HEK293T (cell line): ENCODE measurements at regions not wholly inside any gene's neighbourhood (a gene's known extent, or its start where the extent isn't known, plus 50 kb on each side); places are given as distances from the start of the nearest gene placed in this dataset.

Experiments used
- CTCF ChIA-PET: fragments of 350-600 bp; formaldehyde crosslinking; extraction: SDS; loops from one replicate; lab custom pipeline; 2021; ENCODE audit warnings: antibody characterized with exemption, inconsistent platforms; lab: Yijun Ruan, JAX
- POLR2A ChIA-PET: fragments of 350-600 bp; formaldehyde crosslinking; extraction: SDS; loops from one replicate; lab custom pipeline; 2020; ENCODE audit warnings: antibody characterized with exemption, inconsistent platforms; lab: Yijun Ruan, JAX
- DNase-seq: peaks from one replicate; pipeline ENCODE4 v3.0.0; 2012; ENCODE audit warnings: mixed read lengths; ENCODE audit errors: extremely low spot score
- ARNT ChIP-seq: fragments of 450-650 bp; IDR thresholded peaks from 2 replicates; pipeline ENCODE4 v1.6.1; 2017; ENCODE audit warnings: mild to moderate bottlenecking
- BHLHE40 ChIP-seq: fragments of 450-650 bp; IDR thresholded peaks from 2 replicates; pipeline ENCODE4 v1.6.1; 2016; ENCODE audit warnings: mild to moderate bottlenecking, moderate library complexity, borderline replicate concordance
- CTBP1 ChIP-seq: fragments of 450-650 bp; IDR thresholded peaks from 2 replicates; pipeline ENCODE4 v1.6.1; 2016; ENCODE audit warnings: borderline replicate concordance
- ELF4 ChIP-seq: fragments of 450-650 bp; IDR thresholded peaks from 2 replicates; pipeline ENCODE4 v1.6.1; 2017; ENCODE audit warnings: antibody characterized with exemption
- FOXA1 ChIP-seq: fragments of 450-650 bp; IDR thresholded peaks from 2 replicates; pipeline ENCODE4 v1.6.1; 2016; ENCODE audit warnings: mild to moderate bottlenecking
- FOXK2 ChIP-seq: fragments of 450-650 bp; IDR thresholded peaks from 2 replicates; pipeline ENCODE4 v1.6.1; 2016; ENCODE audit warnings: mild to moderate bottlenecking
- FOXM1 ChIP-seq: fragments of 450-650 bp; IDR thresholded peaks from 2 replicates; pipeline ENCODE4 v1.6.1; 2017; ENCODE audit warnings: mild to moderate bottlenecking, borderline replicate concordance
- HDGF ChIP-seq: fragments of 450-650 bp; IDR thresholded peaks from 2 replicates; pipeline ENCODE4 v1.6.1; 2017; ENCODE audit warnings: antibody characterized with exemption, borderline replicate concordance
- L3MBTL2 ChIP-seq: fragments of 450-650 bp; conservative IDR thresholded peaks from 2 replicates; pipeline ENCODE4 v1.6.1; 2016; ENCODE audit warnings: mild to moderate bottlenecking
- LEF1 ChIP-seq: fragments of 450-650 bp; IDR thresholded peaks from 2 replicates; pipeline ENCODE4 v1.6.1; 2017; ENCODE audit warnings: mild to moderate bottlenecking, borderline replicate concordance
- NFRKB ChIP-seq: fragments of 450-650 bp; IDR thresholded peaks from 2 replicates; pipeline ENCODE4 v1.6.1; 2016; ENCODE audit warnings: mild to moderate bottlenecking, moderate library complexity
- SP1 ChIP-seq: fragments of 450-650 bp; IDR thresholded peaks from 2 replicates; pipeline ENCODE4 v1.6.1; 2017
- SUZ12 ChIP-seq: fragments of 450-650 bp; IDR thresholded peaks from 2 replicates; pipeline ENCODE4 v1.6.1; 2016; ENCODE audit warnings: mild to moderate bottlenecking
- TARDBP ChIP-seq: fragments of 450-650 bp; IDR thresholded peaks from 2 replicates; pipeline ENCODE4 v1.6.1; 2016
- ZNF384 ChIP-seq: fragments of 450-650 bp; IDR thresholded peaks from 2 replicates; pipeline ENCODE4 v1.6.1; 2016
- TF ChIP-seq, protein P1 (sequence below): fragments of 450-650 bp; IDR thresholded peaks from 2 replicates; pipeline ENCODE4 v1.6.1; 2016

DNA sequence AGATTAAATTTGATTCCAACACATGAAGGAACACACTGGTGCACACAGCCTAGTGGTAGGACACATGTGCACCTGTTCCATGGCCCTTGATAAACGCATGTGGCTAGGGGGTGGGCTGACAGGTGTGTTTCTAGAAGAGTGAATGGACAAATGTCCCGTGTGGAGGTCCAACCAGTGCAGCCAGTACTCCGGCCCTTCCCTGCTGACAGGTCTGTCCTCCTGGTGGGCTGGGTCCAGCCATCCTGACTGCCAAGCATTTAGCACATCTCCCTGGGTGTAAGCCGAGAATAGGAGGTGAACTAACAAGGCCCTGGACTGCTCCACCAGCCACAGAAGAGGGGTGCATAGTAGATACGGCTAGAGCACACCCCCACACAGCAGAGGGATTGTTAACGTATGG, 258.7 kb upstream of the RAB6C start:
- DNase-seq: no peak
- POLR2A ChIA-PET: no interaction called here
- TF ChIP-seq ARNT (no peak), SUZ12 (no peak), BHLHE40 (no peak), ZNF384 (no peak)
- CTCF ChIA-PET: no interaction called here

DNA sequence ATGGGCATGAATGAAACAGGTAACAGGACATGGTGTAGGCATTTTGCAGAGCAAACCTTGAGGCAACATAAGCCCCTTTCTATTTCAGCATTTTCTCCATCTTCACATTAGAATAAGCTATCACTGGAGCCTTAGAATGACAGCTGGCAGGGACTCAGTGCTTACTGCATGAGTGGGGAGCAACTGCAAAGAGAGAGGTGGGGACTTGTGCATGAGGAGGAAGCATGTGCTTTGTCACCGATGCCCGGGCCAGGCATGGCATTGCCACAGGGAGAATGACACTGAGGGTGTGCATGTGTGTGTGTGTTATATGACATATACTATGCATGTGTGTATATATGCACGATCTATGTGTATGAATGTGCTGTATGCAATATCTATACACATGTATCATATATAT, 258.2 kb upstream of the RAB6C start:
- no peak for TF ChIP-seq NFRKB
- TF ChIP-seq BHLHE40: no peak
- no peak for TF ChIP-seq ELF4
- TF ChIP-seq TARDBP: no peak
- TF ChIP-seq FOXK2: no peak
- no peak for DNase-seq
- ChIA-PET CTCF (no interaction called here), POLR2A (no interaction called here)

DNA sequence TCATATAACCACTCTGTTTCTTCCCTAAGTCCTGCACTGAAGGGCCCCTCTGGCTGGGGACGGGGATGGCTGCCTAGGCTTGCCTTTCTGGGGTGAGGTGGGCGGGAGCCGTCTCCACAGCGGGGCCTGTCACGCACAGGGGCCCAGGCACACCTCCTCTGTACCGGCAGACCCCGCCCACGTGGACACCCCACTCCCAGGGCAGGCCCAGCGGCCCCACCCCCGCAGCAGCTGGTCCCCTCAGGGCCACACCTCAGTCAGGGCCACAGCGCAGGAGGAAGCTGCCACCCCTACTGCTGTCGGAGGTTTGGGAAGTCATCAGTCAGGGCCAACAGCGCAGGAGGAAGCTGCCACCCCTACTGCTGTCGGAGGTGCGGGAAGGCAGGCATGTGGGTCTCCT, 257.6 kb upstream of the RAB6C start:
- DNase-seq: no peak
- TF ChIP-seq CTBP1: no peak
- TF ChIP-seq LEF1: no peak
- TF ChIP-seq, protein P1, sequence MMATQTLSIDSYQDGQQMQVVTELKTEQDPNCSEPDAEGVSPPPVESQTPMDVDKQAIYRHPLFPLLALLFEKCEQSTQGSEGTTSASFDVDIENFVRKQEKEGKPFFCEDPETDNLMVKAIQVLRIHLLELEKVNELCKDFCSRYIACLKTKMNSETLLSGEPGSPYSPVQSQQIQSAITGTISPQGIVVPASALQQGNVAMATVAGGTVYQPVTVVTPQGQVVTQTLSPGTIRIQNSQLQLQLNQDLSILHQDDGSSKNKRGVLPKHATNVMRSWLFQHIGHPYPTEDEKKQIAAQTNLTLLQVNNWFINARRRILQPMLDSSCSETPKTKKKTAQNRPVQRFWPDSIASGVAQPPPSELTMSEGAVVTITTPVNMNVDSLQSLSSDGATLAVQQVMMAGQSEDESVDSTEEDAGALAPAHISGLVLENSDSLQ: no peak
- no peak for TF ChIP-seq FOXM1
- TF ChIP-seq HDGF: no peak
- no peak for TF ChIP-seq ELF4
- no peak for TF ChIP-seq ARNT
- TF ChIP-seq TARDBP: no peak
- TF ChIP-seq BHLHE40: no peak
- TF ChIP-seq FOXA1: no peak
- TF ChIP-seq L3MBTL2: no peak
- ChIA-PET POLR2A (no interaction called here), CTCF (no interaction called here)

DNA sequence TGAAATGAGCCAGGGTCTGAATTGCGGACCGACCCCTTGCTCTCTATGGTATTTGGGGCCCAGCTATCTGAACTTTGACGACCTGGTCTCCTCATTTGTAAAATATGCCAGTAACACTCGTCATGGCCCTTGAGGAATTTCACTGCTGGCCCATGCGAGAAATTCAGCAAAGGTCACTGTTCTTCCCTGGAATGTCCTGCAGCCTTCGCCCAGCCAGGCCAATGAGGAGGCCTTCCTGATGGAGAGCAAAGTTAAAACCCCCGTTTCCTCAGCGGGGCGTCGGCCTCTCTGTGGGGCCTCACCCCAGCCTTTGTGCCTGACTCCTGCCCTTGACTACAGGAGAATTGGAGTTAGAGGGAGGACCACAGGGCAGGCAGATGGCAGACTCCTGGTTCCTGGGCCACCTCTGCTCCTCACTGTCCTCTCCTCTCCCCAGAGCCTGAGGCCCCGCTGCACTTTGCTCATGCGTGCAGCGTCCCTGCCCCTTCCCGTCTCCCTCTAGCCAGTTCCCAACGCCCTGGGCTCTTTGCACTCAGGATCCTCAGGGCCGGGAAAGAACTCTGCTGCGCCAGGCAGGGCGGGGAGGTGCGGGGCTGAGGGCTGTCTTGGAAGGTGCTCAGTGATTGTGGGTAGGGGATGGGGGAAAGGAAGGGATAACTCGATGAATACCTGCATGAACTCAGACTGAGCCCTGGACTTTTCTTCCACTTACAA, 257.0 kb upstream of the RAB6C start:
- no peak for TF ChIP-seq HDGF
- no peak for TF ChIP-seq ZNF384
- no peak for TF ChIP-seq L3MBTL2
- TF ChIP-seq BHLHE40: no peak
- TF ChIP-seq ELF4: no peak
- no peak for TF ChIP-seq SP1
- no peak for TF ChIP-seq FOXK2
- no peak for TF ChIP-seq FOXM1
- TF ChIP-seq CTBP1: no peak
- TF ChIP-seq, protein P1: no peak
- no peak for TF ChIP-seq TARDBP
- no peak for TF ChIP-seq ARNT
- TF ChIP-seq FOXA1: no peak
- TF ChIP-seq SUZ12: no peak
- TF ChIP-seq LEF1: no peak
- TF ChIP-seq NFRKB: no peak

DNA sequence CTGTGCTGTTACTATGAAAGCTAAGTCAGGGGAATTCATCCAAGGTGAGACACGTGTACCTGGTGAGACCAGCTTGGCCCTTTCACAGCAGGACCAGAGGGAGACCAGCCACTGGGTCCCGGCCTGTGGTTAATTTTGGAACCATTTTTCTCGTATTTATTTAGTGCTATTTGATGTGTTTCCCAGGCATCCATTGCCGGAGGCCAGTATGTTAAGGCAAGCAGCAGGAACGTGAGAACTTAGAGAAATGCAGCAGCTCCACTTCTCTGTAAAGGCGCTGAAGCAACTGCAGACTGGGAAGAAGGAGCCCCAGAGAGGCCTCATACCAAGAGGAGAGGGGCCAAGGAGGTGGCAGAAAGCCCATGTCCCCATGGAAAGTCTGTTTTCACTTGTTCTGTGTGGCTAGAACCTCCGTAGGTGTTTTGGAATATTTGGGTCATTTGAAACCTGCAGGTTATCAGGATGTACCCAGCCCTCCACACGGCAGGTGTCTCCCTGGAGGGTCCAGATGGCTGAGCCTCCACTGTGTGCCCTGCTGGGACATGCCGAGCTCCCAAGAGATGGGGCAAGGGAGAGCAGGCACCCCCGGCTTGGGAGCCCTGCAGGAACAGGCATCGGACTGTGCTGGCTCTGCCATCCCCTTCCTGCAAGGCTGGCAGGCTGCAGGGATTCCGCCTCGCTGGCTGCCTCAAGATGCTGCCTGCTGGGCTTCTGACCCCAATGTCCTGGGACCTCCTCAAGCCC, 256.0 kb upstream of the RAB6C start:
- no peak for DNase-seq
- TF ChIP-seq, protein P1: no peak
- no peak for TF ChIP-seq BHLHE40
- POLR2A ChIA-PET: no interaction called here
- CTCF ChIA-PET: interaction anchor here (0.6 kb wide), 1 partner anchor 1093 kb away, joined by 3 read pairs; no protein-coding TSS in a partner anchor

More for the DNA sequence above, 257.0 kb upstream of the RAB6C start:
- ChIA-PET CTCF (no interaction called here), POLR2A (no interaction called here)
- DNase-seq: no peak

DNA sequence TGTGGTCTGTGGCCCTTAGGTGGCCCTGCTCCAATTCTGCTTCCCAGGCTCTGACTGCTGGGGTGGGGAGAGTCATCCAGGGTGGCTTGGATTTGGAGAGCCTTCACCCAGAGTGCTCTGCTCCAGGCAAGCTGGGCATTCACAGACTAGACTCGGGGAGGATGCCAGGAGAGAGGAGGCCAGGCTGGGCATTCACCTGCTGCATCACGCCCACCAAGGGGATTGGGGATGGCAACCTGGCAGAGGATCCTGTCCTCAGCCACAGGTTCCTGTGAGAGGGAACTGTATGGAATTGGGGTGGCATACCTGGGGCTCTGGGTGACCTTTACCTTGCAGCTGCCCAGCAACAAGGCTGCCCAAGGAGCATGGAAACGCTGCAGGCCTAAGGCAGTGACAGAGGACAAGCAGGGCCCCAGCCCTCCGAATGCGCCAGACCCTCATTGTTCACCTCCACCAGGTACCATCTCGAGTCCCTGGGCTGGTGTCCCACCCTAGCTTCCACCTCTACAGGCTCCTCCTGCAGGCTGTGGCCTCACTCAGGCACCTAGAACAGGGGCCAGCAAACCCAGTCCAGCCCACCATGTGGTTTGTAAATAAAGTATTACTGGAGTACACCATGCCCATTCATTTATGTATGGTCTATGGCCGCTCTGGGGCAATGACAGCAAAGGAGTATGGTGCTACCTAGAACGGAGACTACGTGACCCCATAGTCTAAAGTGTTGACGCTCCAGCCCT, 255.3 kb upstream of the RAB6C start:
- ChIA-PET POLR2A (no interaction called here), CTCF (no interaction called here)
- no peak for DNase-seq
- no peak for TF ChIP-seq LEF1
- no peak for TF ChIP-seq HDGF
- TF ChIP-seq FOXA1: no peak
- TF ChIP-seq SP1: no peak
- TF ChIP-seq FOXK2: no peak
- TF ChIP-seq BHLHE40: no peak
- no peak for TF ChIP-seq L3MBTL2
